Fibroblast of lung (primary cell): ENCODE measurements at regions not wholly inside any gene's neighbourhood (a gene's known extent, or its start where the extent isn't known, plus 50 kb on each side); places are given as distances from the start of the nearest gene placed in this dataset.

Source experiments
- DNase-seq, 2 donors: peaks; one replicate each; pipeline versions ENCODE4 v3.0.0 to v3.0.0-alpha.2; 2010; ENCODE audit warnings: low read depth in 2 of 2
- H2AFZ ChIP-seq: 2 replicates; pipeline ENCODE4 v1.5.1; 2012; ENCODE audit warnings: low read length, control low read depth, inconsistent platforms
- H3K27ac ChIP-seq: 2 replicates; pipeline ENCODE4 v1.5.1; 2011; ENCODE audit warnings: low read length, control low read depth; ENCODE audit not compliant: insufficient read depth
- H3K27me3 ChIP-seq: 2 replicates; pipeline ENCODE4 v1.5.1; 2011; ENCODE audit warnings: mild to moderate bottlenecking, low read length; ENCODE audit not compliant: control insufficient read depth, insufficient read depth
- H3K36me3 ChIP-seq: 2 replicates; pipeline ENCODE4 v1.5.1; 2011; ENCODE audit warnings: low read length; ENCODE audit not compliant: control insufficient read depth, insufficient read depth
- H3K4me1 ChIP-seq: 2 replicates; pipeline ENCODE4 v1.5.1; 2011; ENCODE audit warnings: low read length; ENCODE audit not compliant: control insufficient read depth, insufficient read depth; ENCODE audit errors: extremely low read depth
- H3K4me2 ChIP-seq: 2 replicates; pipeline ENCODE4 v1.5.1; 2011; ENCODE audit warnings: low read length, control low read depth; ENCODE audit not compliant: insufficient read depth; ENCODE audit errors: extremely low read depth
- H3K4me3 ChIP-seq, 4 experiments: fragments of 200-600 bp in 1 of 4; sonication (generic) in 1 of 4; replicated peaks in 1 of 4; 2 replicates each; pipeline ENCODE4 v1.5.1; 2011 to 2016; ENCODE audit warnings: low read length in 4 of 4, low read depth in 3 of 4, mild to moderate bottlenecking in 3 of 4, control low read depth in 2 of 4, inconsistent platforms in 1 of 4, mixed read lengths in 1 of 4; ENCODE audit not compliant: insufficient read depth in 1 of 4; ENCODE audit errors: control extremely low read depth in 1 of 4
- H3K79me2 ChIP-seq: 2 replicates; pipeline ENCODE4 v1.5.1; 2012; ENCODE audit warnings: mild to moderate bottlenecking, low read length, inconsistent platforms; ENCODE audit not compliant: control insufficient read depth, insufficient read depth
- H3K9ac ChIP-seq: 2 replicates; pipeline ENCODE4 v1.5.1; 2011; ENCODE audit warnings: mild to moderate bottlenecking, low read length, control low read depth; ENCODE audit not compliant: insufficient read depth
- H3K9me3 ChIP-seq: 2 replicates; pipeline ENCODE4 v1.5.1; 2012; ENCODE audit warnings: low read depth, low read length; ENCODE audit not compliant: control insufficient read depth, insufficient read depth
- H4K20me1 ChIP-seq: 2 replicates; pipeline ENCODE4 v1.5.1; 2011; ENCODE audit warnings: low read length; ENCODE audit not compliant: control insufficient read depth, insufficient read depth; ENCODE audit errors: extremely low read depth
- EZH2 ChIP-seq: IDR thresholded peaks from 2 replicates; pipeline ENCODE4 v1.5.1; 2012; ENCODE audit warnings: low read length, control low read depth, mild to moderate bottlenecking; ENCODE audit errors: missing control alignments
- TF ChIP-seq, protein P1 (sequence below), 2 donors: IDR thresholded peaks in 1 of 2; conservative IDR thresholded peaks in 1 of 2; 1 replicate in 1 of 2; 2 replicates in 1 of 2; pipeline ENCODE4 v1.5.1; 2011 to 2012; ENCODE audit warnings: low read length in 2 of 2, control low read depth in 1 of 2, inconsistent platforms in 1 of 2, low read depth in 1 of 2, mild to moderate bottlenecking in 1 of 2

DNA sequence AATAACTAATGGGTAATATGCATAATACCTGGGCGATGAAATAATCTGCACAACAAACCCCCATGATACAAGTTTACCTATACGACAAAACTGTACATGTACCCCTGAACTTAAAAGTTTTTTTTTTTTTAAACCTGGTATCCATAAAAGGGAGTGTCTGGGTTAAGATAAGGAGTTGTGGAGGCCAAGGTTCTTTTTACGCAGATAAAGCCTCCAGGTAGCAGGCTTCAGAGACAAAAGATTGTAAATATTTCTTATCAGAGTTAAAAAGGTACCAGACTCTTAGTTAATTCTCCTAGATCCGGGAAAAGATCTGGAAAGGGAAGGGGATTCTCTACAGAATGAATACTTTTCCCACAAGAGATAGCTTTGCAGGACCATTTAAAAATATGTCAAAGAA is 259.4 kb upstream of the SSTR1 start:
- Histone ChIP-seq H2AFZ (no peak overlapping the region), H3K36me3 (no peaks in the 10 kb centered on the region), H4K20me1 (no peaks in the 10 kb centered on the region), H3K9ac (no peak overlapping the region), H3K4me1 (no peaks in the 10 kb centered on the region), H3K9me3 (no peaks in the 10 kb centered on the region), H3K4me2 (no peak overlapping the region), H3K27ac (no peak overlapping the region), H3K79me2 (no peaks in the 10 kb centered on the region), H3K27me3 (no peaks in the 10 kb centered on the region), H3K4me3 (no peak overlapping the region)
- TF ChIP-seq, protein P1, sequence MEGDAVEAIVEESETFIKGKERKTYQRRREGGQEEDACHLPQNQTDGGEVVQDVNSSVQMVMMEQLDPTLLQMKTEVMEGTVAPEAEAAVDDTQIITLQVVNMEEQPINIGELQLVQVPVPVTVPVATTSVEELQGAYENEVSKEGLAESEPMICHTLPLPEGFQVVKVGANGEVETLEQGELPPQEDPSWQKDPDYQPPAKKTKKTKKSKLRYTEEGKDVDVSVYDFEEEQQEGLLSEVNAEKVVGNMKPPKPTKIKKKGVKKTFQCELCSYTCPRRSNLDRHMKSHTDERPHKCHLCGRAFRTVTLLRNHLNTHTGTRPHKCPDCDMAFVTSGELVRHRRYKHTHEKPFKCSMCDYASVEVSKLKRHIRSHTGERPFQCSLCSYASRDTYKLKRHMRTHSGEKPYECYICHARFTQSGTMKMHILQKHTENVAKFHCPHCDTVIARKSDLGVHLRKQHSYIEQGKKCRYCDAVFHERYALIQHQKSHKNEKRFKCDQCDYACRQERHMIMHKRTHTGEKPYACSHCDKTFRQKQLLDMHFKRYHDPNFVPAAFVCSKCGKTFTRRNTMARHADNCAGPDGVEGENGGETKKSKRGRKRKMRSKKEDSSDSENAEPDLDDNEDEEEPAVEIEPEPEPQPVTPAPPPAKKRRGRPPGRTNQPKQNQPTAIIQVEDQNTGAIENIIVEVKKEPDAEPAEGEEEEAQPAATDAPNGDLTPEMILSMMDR (conservative IDR thresholded peaks at IDR 0.05 in 1 of 2, IDR thresholded peaks at IDR 0.05 in 1 of 2; ENCODE audit: low read depth in 1 of 2, low read length in 2 of 2): no peak
- TF ChIP-seq EZH2: no peak
- DNase-seq: no peak

DNA sequence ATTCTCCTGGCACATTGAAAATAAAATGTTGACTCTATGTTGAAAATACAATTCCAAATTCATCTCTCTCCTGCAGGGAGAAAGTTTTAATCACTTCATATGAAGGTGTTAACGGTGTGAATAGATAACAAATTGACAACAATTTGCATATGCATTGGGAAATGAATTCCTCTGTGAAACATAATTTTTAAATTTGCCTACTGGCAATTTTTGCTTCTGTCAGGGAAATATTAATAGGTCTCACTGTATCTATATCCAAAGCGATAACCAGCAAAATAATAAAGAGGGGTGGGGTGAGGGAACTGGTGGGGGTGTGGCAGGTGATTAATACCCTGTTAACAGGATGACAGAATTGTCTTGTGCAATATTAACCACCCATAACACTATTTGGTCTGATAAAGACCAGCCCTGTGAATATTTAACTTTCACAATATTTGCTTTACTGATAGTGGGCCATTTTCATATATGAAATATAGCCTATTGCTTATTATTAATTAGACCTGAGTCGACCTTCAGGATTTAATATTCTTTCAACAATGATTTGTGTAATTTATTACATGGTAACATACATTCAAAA is 239.0 kb upstream of the SSTR1 start:
- TF ChIP-seq, protein P1 (conservative IDR thresholded peaks at IDR 0.05 in 1 of 2, IDR thresholded peaks at IDR 0.05 in 1 of 2; ENCODE audit: low read depth in 1 of 2, low read length in 2 of 2): no peak
- no peak for TF ChIP-seq EZH2
- Histone ChIP-seq H3K4me2 (no peak overlapping the region), H3K4me1 (no peaks in the 10 kb centered on the region), H3K27me3 (no peaks in the 10 kb centered on the region), H4K20me1 (no peaks in the 10 kb centered on the region), H3K9me3 (no peaks in the 10 kb centered on the region), H3K36me3 (no peaks in the 10 kb centered on the region), H3K79me2 (no peaks in the 10 kb centered on the region), H3K4me3 (no peak overlapping the region), H2AFZ (no peak overlapping the region), H3K9ac (no peak overlapping the region), H3K27ac (no peak overlapping the region)
- no peak for DNase-seq

DNA sequence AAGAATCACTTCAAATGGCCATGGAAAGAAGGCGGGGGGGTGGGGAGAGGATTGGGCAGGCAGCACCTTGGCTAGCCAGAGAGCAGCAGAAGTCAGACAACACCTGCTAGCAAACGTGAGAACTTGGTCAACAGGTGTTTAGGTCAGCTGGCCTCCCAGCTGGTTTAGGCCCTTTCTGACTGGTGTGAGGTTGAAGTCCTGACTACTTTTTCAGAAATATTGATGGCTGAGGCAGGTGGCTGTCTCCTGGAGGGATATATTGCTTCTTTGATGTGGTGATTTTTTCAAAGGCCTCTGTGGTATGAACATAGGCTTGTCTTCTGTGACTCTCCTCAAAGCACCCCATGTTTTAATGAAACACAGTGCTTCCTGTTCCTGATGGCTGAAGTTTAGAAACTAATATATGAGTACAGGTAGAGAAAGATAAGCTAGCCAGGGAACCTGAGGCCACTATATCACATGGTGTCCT is 238.2 kb upstream of the SSTR1 start:
- no peak overlapping the region for H3K9ac ChIP-seq
- no peaks in the 10 kb centered on the region for H3K79me2 ChIP-seq
- H3K4me3 ChIP-seq: no peak overlapping the region
- H2AFZ ChIP-seq: no peak overlapping the region
- DNase-seq: no peak
- H4K20me1 ChIP-seq: no peaks in the 10 kb centered on the region
- no peaks in the 10 kb centered on the region for H3K9me3 ChIP-seq
- H3K36me3 ChIP-seq: no peaks in the 10 kb centered on the region
- H3K27me3 ChIP-seq: no peaks in the 10 kb centered on the region
- H3K4me1 ChIP-seq: no peaks in the 10 kb centered on the region
- no peak overlapping the region for H3K4me2 ChIP-seq
- TF ChIP-seq, protein P1 (conservative IDR thresholded peaks at IDR 0.05 in 1 of 2, IDR thresholded peaks at IDR 0.05 in 1 of 2; ENCODE audit: low read depth in 1 of 2, low read length in 2 of 2): no peak
- no peak for TF ChIP-seq EZH2
- no peak overlapping the region for H3K27ac ChIP-seq
